Hepatocyte (in vitro differentiated cells): ENCODE measurements at regions not wholly inside any gene's neighbourhood (a gene's known extent, or its start where the extent isn't known, plus 50 kb on each side); places are given as distances from the start of the nearest gene placed in this dataset.

Experiments
- EZH2 ChIP-seq: fragments of 200-600 bp; sonication (generic); IDR thresholded peaks from 2 replicates; pipeline ENCODE4 v1.6.1; 2016; ENCODE audit warnings: antibody characterized with exemption, mild to moderate bottlenecking, borderline replicate concordance
- TF ChIP-seq, protein P1 (sequence below): fragments of 200-600 bp; sonication (generic); IDR thresholded peaks from 2 replicates; pipeline ENCODE4 v1.5.1; 2016; ENCODE audit warnings: antibody characterized with exemption, mild to moderate bottlenecking; ENCODE audit not compliant: poor library complexity

DNA sequence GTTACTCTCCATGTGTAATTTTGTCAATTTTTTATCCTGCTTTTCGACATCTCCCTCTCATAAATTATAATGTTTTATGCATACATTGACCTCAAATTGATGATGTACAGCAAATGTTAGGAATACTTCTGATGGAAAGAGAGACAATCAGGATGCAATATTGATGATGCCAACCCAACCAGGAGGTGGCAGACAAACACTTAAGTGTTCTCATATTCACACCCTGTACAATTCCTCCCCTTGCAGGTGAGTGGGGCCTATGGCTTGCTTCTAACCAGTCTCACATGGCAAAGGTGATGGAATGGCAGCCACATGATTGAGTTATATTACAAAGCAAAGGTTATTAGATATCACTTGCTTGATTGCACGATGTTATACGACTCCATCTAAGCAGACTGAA is 594.3 kb upstream of the REG3G start:
- TF ChIP-seq, protein P1, sequence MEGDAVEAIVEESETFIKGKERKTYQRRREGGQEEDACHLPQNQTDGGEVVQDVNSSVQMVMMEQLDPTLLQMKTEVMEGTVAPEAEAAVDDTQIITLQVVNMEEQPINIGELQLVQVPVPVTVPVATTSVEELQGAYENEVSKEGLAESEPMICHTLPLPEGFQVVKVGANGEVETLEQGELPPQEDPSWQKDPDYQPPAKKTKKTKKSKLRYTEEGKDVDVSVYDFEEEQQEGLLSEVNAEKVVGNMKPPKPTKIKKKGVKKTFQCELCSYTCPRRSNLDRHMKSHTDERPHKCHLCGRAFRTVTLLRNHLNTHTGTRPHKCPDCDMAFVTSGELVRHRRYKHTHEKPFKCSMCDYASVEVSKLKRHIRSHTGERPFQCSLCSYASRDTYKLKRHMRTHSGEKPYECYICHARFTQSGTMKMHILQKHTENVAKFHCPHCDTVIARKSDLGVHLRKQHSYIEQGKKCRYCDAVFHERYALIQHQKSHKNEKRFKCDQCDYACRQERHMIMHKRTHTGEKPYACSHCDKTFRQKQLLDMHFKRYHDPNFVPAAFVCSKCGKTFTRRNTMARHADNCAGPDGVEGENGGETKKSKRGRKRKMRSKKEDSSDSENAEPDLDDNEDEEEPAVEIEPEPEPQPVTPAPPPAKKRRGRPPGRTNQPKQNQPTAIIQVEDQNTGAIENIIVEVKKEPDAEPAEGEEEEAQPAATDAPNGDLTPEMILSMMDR: no peak
- TF ChIP-seq EZH2: no peak
